ENCODE measurements at regions not wholly inside any gene's neighbourhood (a gene's known extent, or its start where the extent isn't known, plus 50 kb on each side); places are given as distances from the start of the nearest gene placed in this dataset.

DNA sequence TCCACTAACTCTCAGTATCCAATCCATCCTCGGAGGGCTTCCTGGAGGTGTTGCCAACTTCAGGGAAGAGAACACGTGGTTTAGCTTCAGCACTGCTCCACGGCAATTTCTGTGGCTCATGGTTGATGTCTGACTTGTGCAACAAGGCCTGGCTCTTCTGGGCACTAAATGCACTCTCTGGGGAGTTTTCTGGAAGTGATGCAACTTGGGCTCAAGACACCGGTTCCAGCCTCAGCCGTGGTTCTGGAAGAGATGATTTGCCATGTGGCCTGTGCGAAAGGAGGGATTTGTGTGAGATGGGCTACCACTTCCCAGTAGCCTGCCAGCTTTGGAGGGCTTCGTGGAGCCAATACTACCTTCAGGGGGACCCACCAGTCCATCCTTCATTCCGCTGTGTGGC, 118.6 kb upstream of the RTL1 start:
- H3K27ac ChIP-seq (ENCODE audit: low read depth in 2 of 2, low read length in 1 of 2), result no peak overlapping the region
- H3K79me2 ChIP-seq (ENCODE audit: insufficient read depth), result no peaks in the 10 kb centered on the region
- H3K36me3 ChIP-seq (replicated peaks in 1 of 2; ENCODE audit: control insufficient read depth in 1 of 2, insufficient read depth in 2 of 2, low read length in 1 of 2), result no peaks in the 10 kb centered on the region
- CTCF ChIA-PET, result interaction anchor here (1.3 kb wide), 1 partner anchor 9 kb away, joined by 4 read pairs; no protein-coding TSS in a partner anchor
- no peak overlapping the region for H3K4me2 ChIP-seq
- H3K4me1 ChIP-seq (ENCODE audit: control insufficient read depth in 1 of 2, insufficient read depth in 2 of 2, low read depth in 1 of 2, low read length in 1 of 2), result no peaks in the 10 kb centered on the region
- no peaks in the 10 kb centered on the region for H3K27me3 ChIP-seq (ENCODE audit: insufficient read depth)
- H2AFZ ChIP-seq (ENCODE audit: low read depth), result no peak overlapping the region
- 50% methylated on average over 8 of the region's 8 CpGs for WGBS (ENCODE audit: low lambda C conversion rate)
- H3K4me3 ChIP-seq (ENCODE audit: low read depth in 2 of 2, low read length in 1 of 2), result no peak overlapping the region
- no peaks in the 10 kb centered on the region for H3K9me2 ChIP-seq
- no peak for DNase-seq
- no peaks in the 10 kb centered on the region for H4K20me1 ChIP-seq (ENCODE audit: insufficient read depth)
- H3K9ac ChIP-seq, result no peak overlapping the region
- no peaks in the 10 kb centered on the region for H3F3A ChIP-seq (replicated peaks; ENCODE audit: insufficient read depth)
- no peaks in the 10 kb centered on the region for H3K9me3 ChIP-seq
- TF ChIP-seq RXRA (IDR thresholded peaks at IDR 0.05; ENCODE audit: borderline replicate concordance, low read depth) (no peak), SIN3A (IDR thresholded peaks at IDR 0.05; ENCODE audit: borderline replicate concordance, low read depth, low read length) (no peak), FOSL2 (IDR thresholded peaks at IDR 0.05; ENCODE audit: borderline replicate concordance, low read depth) (no peak), FOXM1 (IDR thresholded peaks at IDR 0.05; ENCODE audit: low read depth) (no peak), POLR2AphosphoS5 (IDR thresholded peaks at IDR 0.05; ENCODE audit: low read depth, low read length) (no peak), MXI1 (IDR thresholded peaks at IDR 0.05; ENCODE audit: low read depth, low read length) (no peak), ELF1 (IDR thresholded peaks at IDR 0.05) (no peak), TCF12 (IDR thresholded peaks at IDR 0.05) (no peak), TAF1 (IDR thresholded peaks at IDR 0.05; ENCODE audit: borderline replicate concordance, low read depth, low read length) (no peak), FOXJ3 (CRISPR knock-in tag; IDR thresholded peaks at IDR 0.05) (no peak), RCOR1 (IDR thresholded peaks at IDR 0.05; ENCODE audit: low read length) (no peak)
- TF ChIP-seq, protein P1, sequence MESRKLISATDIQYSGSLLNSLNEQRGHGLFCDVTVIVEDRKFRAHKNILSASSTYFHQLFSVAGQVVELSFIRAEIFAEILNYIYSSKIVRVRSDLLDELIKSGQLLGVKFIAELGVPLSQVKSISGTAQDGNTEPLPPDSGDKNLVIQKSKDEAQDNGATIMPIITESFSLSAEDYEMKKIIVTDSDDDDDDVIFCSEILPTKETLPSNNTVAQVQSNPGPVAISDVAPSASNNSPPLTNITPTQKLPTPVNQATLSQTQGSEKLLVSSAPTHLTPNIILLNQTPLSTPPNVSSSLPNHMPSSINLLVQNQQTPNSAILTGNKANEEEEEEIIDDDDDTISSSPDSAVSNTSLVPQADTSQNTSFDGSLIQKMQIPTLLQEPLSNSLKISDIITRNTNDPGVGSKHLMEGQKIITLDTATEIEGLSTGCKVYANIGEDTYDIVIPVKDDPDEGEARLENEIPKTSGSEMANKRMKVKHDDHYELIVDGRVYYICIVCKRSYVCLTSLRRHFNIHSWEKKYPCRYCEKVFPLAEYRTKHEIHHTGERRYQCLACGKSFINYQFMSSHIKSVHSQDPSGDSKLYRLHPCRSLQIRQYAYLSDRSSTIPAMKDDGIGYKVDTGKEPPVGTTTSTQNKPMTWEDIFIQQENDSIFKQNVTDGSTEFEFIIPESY (IDR thresholded peaks at IDR 0.05; ENCODE audit: borderline replicate concordance, low read depth), result no peak
- TF ChIP-seq, protein P2, sequence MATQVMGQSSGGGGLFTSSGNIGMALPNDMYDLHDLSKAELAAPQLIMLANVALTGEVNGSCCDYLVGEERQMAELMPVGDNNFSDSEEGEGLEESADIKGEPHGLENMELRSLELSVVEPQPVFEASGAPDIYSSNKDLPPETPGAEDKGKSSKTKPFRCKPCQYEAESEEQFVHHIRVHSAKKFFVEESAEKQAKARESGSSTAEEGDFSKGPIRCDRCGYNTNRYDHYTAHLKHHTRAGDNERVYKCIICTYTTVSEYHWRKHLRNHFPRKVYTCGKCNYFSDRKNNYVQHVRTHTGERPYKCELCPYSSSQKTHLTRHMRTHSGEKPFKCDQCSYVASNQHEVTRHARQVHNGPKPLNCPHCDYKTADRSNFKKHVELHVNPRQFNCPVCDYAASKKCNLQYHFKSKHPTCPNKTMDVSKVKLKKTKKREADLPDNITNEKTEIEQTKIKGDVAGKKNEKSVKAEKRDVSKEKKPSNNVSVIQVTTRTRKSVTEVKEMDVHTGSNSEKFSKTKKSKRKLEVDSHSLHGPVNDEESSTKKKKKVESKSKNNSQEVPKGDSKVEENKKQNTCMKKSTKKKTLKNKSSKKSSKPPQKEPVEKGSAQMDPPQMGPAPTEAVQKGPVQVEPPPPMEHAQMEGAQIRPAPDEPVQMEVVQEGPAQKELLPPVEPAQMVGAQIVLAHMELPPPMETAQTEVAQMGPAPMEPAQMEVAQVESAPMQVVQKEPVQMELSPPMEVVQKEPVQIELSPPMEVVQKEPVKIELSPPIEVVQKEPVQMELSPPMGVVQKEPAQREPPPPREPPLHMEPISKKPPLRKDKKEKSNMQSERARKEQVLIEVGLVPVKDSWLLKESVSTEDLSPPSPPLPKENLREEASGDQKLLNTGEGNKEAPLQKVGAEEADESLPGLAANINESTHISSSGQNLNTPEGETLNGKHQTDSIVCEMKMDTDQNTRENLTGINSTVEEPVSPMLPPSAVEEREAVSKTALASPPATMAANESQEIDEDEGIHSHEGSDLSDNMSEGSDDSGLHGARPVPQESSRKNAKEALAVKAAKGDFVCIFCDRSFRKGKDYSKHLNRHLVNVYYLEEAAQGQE (IDR thresholded peaks at IDR 0.05; ENCODE audit: low read depth, low read length), result no peak
- TF ChIP-seq, protein P3, sequence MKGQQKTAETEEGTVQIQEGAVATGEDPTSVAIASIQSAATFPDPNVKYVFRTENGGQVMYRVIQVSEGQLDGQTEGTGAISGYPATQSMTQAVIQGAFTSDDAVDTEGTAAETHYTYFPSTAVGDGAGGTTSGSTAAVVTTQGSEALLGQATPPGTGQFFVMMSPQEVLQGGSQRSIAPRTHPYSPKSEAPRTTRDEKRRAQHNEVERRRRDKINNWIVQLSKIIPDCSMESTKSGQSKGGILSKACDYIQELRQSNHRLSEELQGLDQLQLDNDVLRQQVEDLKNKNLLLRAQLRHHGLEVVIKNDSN (IDR thresholded peaks at IDR 0.05; ENCODE audit: borderline replicate concordance, low read depth), result no peak
- POLR2A ChIA-PET, result no interaction called here

Measured in SK-N-SH (cell line).